Naive thymus-derived CD4-positive, alpha-beta T cell (primary cell): ENCODE measurements at regions not wholly inside any gene's neighbourhood (a gene's known extent, or its start where the extent isn't known, plus 50 kb on each side); places are given as distances from the start of the nearest gene placed in this dataset.

Source experiments
- ATAC-seq: fragments of 150-1000 bp; cut with Tn5 transposase; 2 replicates; pipeline ENCODE4 v1.10.0; 2021; ENCODE audit warnings: mild to moderate bottlenecking, moderate library complexity
- CTCF ChIA-PET: fragments of 350-600 bp; sonication (Branson Sonifier 250); formaldehyde crosslinking; loops from one replicate; lab custom pipeline; 2021; ENCODE audit warnings: antibody characterized with exemption; lab: Charles Lee
- POLR2A ChIA-PET: fragments of 350-600 bp; sonication (Branson Sonifier 250); formaldehyde crosslinking; loops from one replicate; lab custom pipeline; 2021; ENCODE audit warnings: antibody characterized with exemption, inconsistent platforms; lab: Charles Lee
- DNase-seq, 9 donors: peaks; one replicate each; pipeline versions ENCODE4 v3.0.0 to v3.0.0-alpha.2; 2020 to 2022; ENCODE audit warnings: mixed read lengths in 1 of 9
- H3K27ac ChIP-seq: one replicate; pipeline ENCODE4 v1.7.0; 2013; ENCODE audit warnings: mild to moderate bottlenecking, low read depth, low read length, moderate library complexity
- H3K27me3 ChIP-seq, 2 donors: one replicate each; pipeline ENCODE4 v1.7.0; 2013; ENCODE audit warnings: low read length in 2 of 2, mild to moderate bottlenecking in 2 of 2, moderate library complexity in 2 of 2; ENCODE audit not compliant: control insufficient read depth in 2 of 2, insufficient read depth in 2 of 2
- H3K36me3 ChIP-seq, 3 experiments: 1 replicate in 2 of 3; 2 replicates in 1 of 3; pipeline ENCODE4 v1.7.0; 2013; ENCODE audit warnings: low read length in 3 of 3, mild to moderate bottlenecking in 3 of 3, moderate library complexity in 1 of 3; ENCODE audit not compliant: insufficient read depth in 3 of 3, control insufficient read depth in 2 of 3
- H3K4me1 ChIP-seq, 2 donors: one replicate each; pipeline ENCODE4 v1.7.0; 2013; ENCODE audit warnings: low read length in 2 of 2, mild to moderate bottlenecking in 2 of 2, moderate library complexity in 1 of 2; ENCODE audit not compliant: control insufficient read depth in 2 of 2, insufficient read depth in 2 of 2
- H3K4me3 ChIP-seq: 2 replicates; pipeline ENCODE4 v1.7.0; 2013; ENCODE audit warnings: mild to moderate bottlenecking, low read length
- H3K9me3 ChIP-seq, 3 experiments: 1 replicate in 2 of 3; 2 replicates in 1 of 3; pipeline ENCODE4 v1.7.0; 2013; ENCODE audit warnings: low read length in 3 of 3; ENCODE audit not compliant: control insufficient read depth in 2 of 3
- H3K27ac Mint-ChIP-seq, 9 donors: one replicate each; pipeline ENCODE4 v1.8.0; 2020 to 2022; ENCODE audit warnings: mixed read lengths in 9 of 9, mild to moderate bottlenecking in 8 of 9, moderate library complexity in 5 of 9, inconsistent platforms in 2 of 9
- H3K27me3 Mint-ChIP-seq, 5 donors: one replicate each; pipeline ENCODE4 v1.8.0; 2021 to 2022; ENCODE audit warnings: mixed read lengths in 5 of 5, mild to moderate bottlenecking in 1 of 5
- H3K36me3 Mint-ChIP-seq, 5 donors: one replicate each; pipeline ENCODE4 v1.8.0; 2020 to 2022; ENCODE audit warnings: mixed read lengths in 5 of 5, mild to moderate bottlenecking in 3 of 5, inconsistent platforms in 1 of 5
- H3K4me1 Mint-ChIP-seq, 7 donors: one replicate each; pipeline ENCODE4 v1.8.0; 2020 to 2022; ENCODE audit warnings: mixed read lengths in 7 of 7, mild to moderate bottlenecking in 3 of 7, inconsistent platforms in 1 of 7
- H3K4me3 Mint-ChIP-seq, 10 donors: one replicate each; pipeline ENCODE4 v1.8.0; 2020 to 2022; ENCODE audit warnings: mild to moderate bottlenecking in 10 of 10, mixed read lengths in 10 of 10, moderate library complexity in 6 of 10, inconsistent platforms in 2 of 10
- H3K9me3 Mint-ChIP-seq, 11 donors: one replicate each; pipeline ENCODE4 v1.8.0; 2020 to 2022; ENCODE audit warnings: mixed read lengths in 11 of 11, mild to moderate bottlenecking in 4 of 11, inconsistent platforms in 1 of 11, moderate library complexity in 1 of 11
- intact Hi-C, 2 donors: fragments of 100-400 bp; cut with micrococcal nuclease; formaldehyde crosslinking; loops; one replicate each; pipeline ENCODE4 v1.15.1; 2023

- Histone ChIP-seq H3K27me3 (peaks cover 0 to 5% of the 10 kb centered on the region in 2 donors), H3K4me3 (no peak overlapping the region), H3K9me3 (no peaks in the 10 kb centered on the region), H3K4me1 (no peaks in the 10 kb centered on the region), H3K36me3 (no peaks in the 10 kb centered on the region), H3K27ac (no peak overlapping the region)
- ATAC-seq (no peak), DNase-seq (no peak)
- Mint-ChIP-seq H3K4me3 (no peak overlapping the region), H3K9me3 (peaks cover 0 to 8% (median 5%) of the 10 kb centered on the region in 11 donors), H3K4me1 (peaks cover 0 to 2% (median 0%) of the 10 kb centered on the region in 7 donors), H3K27me3 (peaks cover 33 to 42% (median 39%) of the 10 kb centered on the region in 5 donors), H3K27ac (no peak overlapping the region), H3K36me3 (peaks cover 0 to 4% (median 0%) of the 10 kb centered on the region in 5 donors)
- intact Hi-C loops: no loop called here
- ChIA-PET POLR2A (no interaction called here), CTCF (interaction anchor here (0.6 kb wide), 1 partner anchor 1684 kb away, joined by 6 read pairs; no protein-coding TSS in a partner anchor)
These were observed 73.5 kb upstream of the CCDC150 start for GRCh38 chr2:196565982-196566381.

GRCh38 chr2:196566961-196567666 is 72.4 kb upstream of the CCDC150 start:
- H3K27me3 ChIP-seq: peaks cover 0 to 5% of the 10 kb centered on the region in 2 donors
- Mint-ChIP-seq H3K27me3 (peaks cover 33 to 41% (median 36%) of the 10 kb centered on the region in 5 donors), H3K36me3 (peaks cover 0 to 3% (median 0%) of the 10 kb centered on the region in 5 donors), H3K4me3 (no peak overlapping the region), H3K4me1 (peaks cover 0 to 2% (median 0%) of the 10 kb centered on the region in 7 donors), H3K27ac (no peak overlapping the region), H3K9me3 (peaks cover 0 to 5% (median 0%) of the 10 kb centered on the region in 11 donors)
- no peaks in the 10 kb centered on the region for H3K4me1 ChIP-seq
- ChIA-PET CTCF (no interaction called here), POLR2A (no interaction called here)
- intact Hi-C loops: no loop called here
- no peak overlapping the region for H3K4me3 ChIP-seq
- no peaks in the 10 kb centered on the region for H3K9me3 ChIP-seq
- no peak overlapping the region for H3K27ac ChIP-seq
- DNase-seq (no peak), ATAC-seq (no peak)
- H3K36me3 ChIP-seq: no peaks in the 10 kb centered on the region

GRCh38 chr2:196568506-196568905 is 71.0 kb upstream of the CCDC150 start:
- no peak overlapping the region for H3K27ac Mint-ChIP-seq
- ATAC-seq: no peak

GRCh38 chr2:196584903-196585302 is 54.6 kb upstream of the CCDC150 start:
- H3K27me3 Mint-ChIP-seq: peaks cover 33 to 61% (median 43%) of the 10 kb centered on the region in 5 donors
- H3K9me3 Mint-ChIP-seq: peaks cover 1 to 16% (median 11%) of the 10 kb centered on the region in 11 donors
- H3K27me3 ChIP-seq: no peaks in the 10 kb centered on the region
- no peaks in the 10 kb centered on the region for H3K9me3 ChIP-seq
- DNase-seq (no peak), ATAC-seq (no peak)
- POLR2A ChIA-PET: no interaction called here
- peaks cover 0 to 3% (median 0%) of the 10 kb centered on the region in 7 donors for H3K4me1 Mint-ChIP-seq
- H3K4me3 Mint-ChIP-seq: no peak overlapping the region
- H3K27ac Mint-ChIP-seq: no peak overlapping the region
- CTCF ChIA-PET: no interaction called here
- no peak overlapping the region for H3K27ac ChIP-seq
- no peaks in the 10 kb centered on the region for H3K36me3 ChIP-seq
- intact Hi-C loops: no loop called here
- H3K4me3 ChIP-seq: no peak overlapping the region
- H3K36me3 Mint-ChIP-seq: peaks cover 0 to 2% (median 0%) of the 10 kb centered on the region in 5 donors
- no peaks in the 10 kb centered on the region for H3K4me1 ChIP-seq

More at GRCh38 chr2:196568506-196568905, 71.0 kb upstream of the CCDC150 start:
- H3K27me3 ChIP-seq: peaks cover 0 to 5% of the 10 kb centered on the region in 2 donors
- no peaks in the 10 kb centered on the region for H3K36me3 ChIP-seq
- DNase-seq: no peak
- no peak overlapping the region for H3K27ac ChIP-seq
- ChIA-PET CTCF (no interaction called here), POLR2A (no interaction called here)
- H3K4me3 ChIP-seq: no peak overlapping the region
- H3K9me3 Mint-ChIP-seq: peaks cover 0 to 11% (median 7%) of the 10 kb centered on the region in 11 donors
- H3K36me3 Mint-ChIP-seq: peaks cover 0 to 3% (median 0%) of the 10 kb centered on the region in 5 donors
- no peaks in the 10 kb centered on the region for H3K9me3 ChIP-seq
- no peaks in the 10 kb centered on the region for H3K4me1 ChIP-seq
- H3K4me3 Mint-ChIP-seq: no peak overlapping the region
- peaks cover 0 to 2% (median 0%) of the 10 kb centered on the region in 7 donors for H3K4me1 Mint-ChIP-seq
- intact Hi-C loops: no loop called here
- peaks cover 30 to 46% (median 39%) of the 10 kb centered on the region in 5 donors for H3K27me3 Mint-ChIP-seq

GRCh38 chr2:196586511-196586991 is 53.0 kb upstream of the CCDC150 start:
- no peak overlapping the region for H3K4me3 Mint-ChIP-seq
- no peak for ATAC-seq
- Histone ChIP-seq H3K9me3 (no peaks in the 10 kb centered on the region), H3K36me3 (no peaks in the 10 kb centered on the region), H3K27ac (no peak overlapping the region), H3K4me1 (no peaks in the 10 kb centered on the region), H3K27me3 (no peaks in the 10 kb centered on the region), H3K4me3 (no peak overlapping the region)
- H3K27me3 Mint-ChIP-seq: peaks cover 47 to 70% (median 55%) of the 10 kb centered on the region in 5 donors
- no peak overlapping the region for H3K27ac Mint-ChIP-seq
- ChIA-PET CTCF (no interaction called here), POLR2A (no interaction called here)
- peaks cover 1 to 15% (median 11%) of the 10 kb centered on the region in 11 donors for H3K9me3 Mint-ChIP-seq
- H3K36me3 Mint-ChIP-seq: peaks cover 0 to 2% (median 0%) of the 10 kb centered on the region in 5 donors
- intact Hi-C loops: no loop called here
- peaks cover 0 to 3% (median 0%) of the 10 kb centered on the region in 7 donors for H3K4me1 Mint-ChIP-seq
- DNase-seq: no peak

GRCh38 chr2:196587056-196587455 is 52.5 kb upstream of the CCDC150 start:
- Histone ChIP-seq H3K27me3 (no peaks in the 10 kb centered on the region), H3K27ac (no peak overlapping the region), H3K4me3 (no peak overlapping the region), H3K4me1 (no peaks in the 10 kb centered on the region), H3K36me3 (no peaks in the 10 kb centered on the region), H3K9me3 (no peaks in the 10 kb centered on the region)
- Mint-ChIP-seq H3K27ac (no peak overlapping the region), H3K36me3 (peaks cover 0 to 2% (median 0%) of the 10 kb centered on the region in 5 donors), H3K27me3 (peaks cover 52 to 75% (median 60%) of the 10 kb centered on the region in 5 donors), H3K4me1 (peaks cover under 1 to 6% (median 3%) of the 10 kb centered on the region in 7 donors), H3K4me3 (no peak overlapping the region), H3K9me3 (peaks cover 1 to 15% (median 11%) of the 10 kb centered on the region in 11 donors)
- CTCF ChIA-PET: no interaction called here
- DNase-seq: no peak
- POLR2A ChIA-PET: no interaction called here
- no peak for ATAC-seq
- intact Hi-C loops: no loop called here
